Spinal cord (tissue), 9 donors: ENCODE measurements at regions not wholly inside any gene's neighbourhood (a gene's known extent, or its start where the extent isn't known, plus 50 kb on each side); places are given as distances from the start of the nearest gene placed in this dataset.
A peak's percentile ranks its signal among the peaks of the same experiment; 100 is the strongest.

ENCODE experiments used
- DNase-seq, 6 donors: peaks; one replicate each; pipeline versions ENCODE4 v3.0.0 to v3.0.0-alpha.2; 2013 to 2015; ENCODE audit warnings: low spot score in 6 of 6, low read depth in 4 of 6
- H3K27ac ChIP-seq: one replicate; pipeline ENCODE4 v1.5.1; 2013; ENCODE audit warnings: low read depth, low read length, control low read depth
- H3K27me3 ChIP-seq: one replicate; pipeline ENCODE4 v1.6.1; 2013; ENCODE audit warnings: low read length; ENCODE audit not compliant: control insufficient read depth, insufficient read depth
- H3K36me3 ChIP-seq: one replicate; pipeline ENCODE4 v1.6.1; 2013; ENCODE audit warnings: low read length; ENCODE audit not compliant: control insufficient read depth, insufficient read depth
- H3K4me1 ChIP-seq: one replicate; pipeline ENCODE4 v1.6.1; 2013; ENCODE audit warnings: low read length; ENCODE audit not compliant: control insufficient read depth, insufficient read depth
- H3K4me3 ChIP-seq: one replicate; pipeline ENCODE4 v1.5.1; 2013; ENCODE audit warnings: low read depth, low read length, control low read depth
- H3K9me3 ChIP-seq: one replicate; pipeline ENCODE4 v1.6.1; 2013; ENCODE audit warnings: low read length; ENCODE audit not compliant: control insufficient read depth, insufficient read depth
- WGBS: methylation state at CpG from one replicate; pipeline ENCODE4 v1.1.5; 2013; ENCODE audit warnings: missing lambda C conversion rate; ENCODE audit not compliant: insufficient coverage; 5-methylcytosine and 5-hydroxymethylcytosine counted together
- donor health status: healthy.

- DNase-seq, result peak in 1 of 6 donors; percentile 56
- Histone ChIP-seq H3K4me3 (no peak overlapping the region), H3K27ac (no peak overlapping the region), H3K36me3 (no peaks in the 10 kb centered on the region), H3K27me3 (no peaks in the 10 kb centered on the region), H3K9me3 (no peaks in the 10 kb centered on the region), H3K4me1 (no peaks in the 10 kb centered on the region)
- WGBS, result 67% methylated on average over 1 of the region's 1 CpG
Observed at GRCh38 chr5:120852222-120852860, 388.2 kb downstream of the PRR16 start.

- no peak overlapping the region for H3K27ac ChIP-seq
- no peaks in the 10 kb centered on the region for H3K27me3 ChIP-seq
- H3K9me3 ChIP-seq, result no peaks in the 10 kb centered on the region
- no peaks in the 10 kb centered on the region for H3K4me1 ChIP-seq
- no peak overlapping the region for H3K4me3 ChIP-seq
- WGBS, result 95% methylated on average over 7 of the region's 7 CpGs
- no peaks in the 10 kb centered on the region for H3K36me3 ChIP-seq
- DNase-seq, result no peak
Observed at GRCh38 chr5:120866997-120867396, 402.9 kb downstream of the PRR16 start.

GRCh38 chr5:120869831-120870230 lies 405.7 kb downstream of the PRR16 start:
- no CpG with 5 or more reads among the region's 1 CpG for WGBS
- no peak overlapping the region for H3K27ac ChIP-seq
- no peaks in the 10 kb centered on the region for H3K9me3 ChIP-seq
- no peak overlapping the region for H3K4me3 ChIP-seq
- no peak for DNase-seq
- no peaks in the 10 kb centered on the region for H3K27me3 ChIP-seq
- H3K36me3 ChIP-seq, result no peaks in the 10 kb centered on the region
- H3K4me1 ChIP-seq, result no peaks in the 10 kb centered on the region

GRCh38 chr5:120872297-120872696 lies 408.2 kb downstream of the PRR16 start:
- Histone ChIP-seq H3K36me3 (no peaks in the 10 kb centered on the region), H3K27me3 (no peaks in the 10 kb centered on the region), H3K27ac (no peak overlapping the region), H3K4me1 (no peaks in the 10 kb centered on the region), H3K9me3 (no peaks in the 10 kb centered on the region), H3K4me3 (no peak overlapping the region)
- WGBS, result 89% methylated on average over 1 of the region's 2 CpGs
- DNase-seq, result no peak

GRCh38 chr5:120873083-120873482 lies 409.0 kb downstream of the PRR16 start:
- Histone ChIP-seq H3K27me3 (no peaks in the 10 kb centered on the region), H3K27ac (no peak overlapping the region), H3K4me1 (no peaks in the 10 kb centered on the region), H3K9me3 (no peaks in the 10 kb centered on the region), H3K4me3 (no peak overlapping the region), H3K36me3 (no peaks in the 10 kb centered on the region)
- DNase-seq, result peak in 2 of 6 donors; percentile 14 to 57
- WGBS, result no CpG with 5 or more reads among the region's 1 CpG

GRCh38 chr5:120874081-120874862 lies 410.2 kb downstream of the PRR16 start:
- no peak for DNase-seq
- no peaks in the 10 kb centered on the region for H3K36me3 ChIP-seq
- H3K27ac ChIP-seq, result no peak overlapping the region
- H3K4me3 ChIP-seq, result no peak overlapping the region
- H3K4me1 ChIP-seq, result no peaks in the 10 kb centered on the region
- no peaks in the 10 kb centered on the region for H3K27me3 ChIP-seq
- H3K9me3 ChIP-seq, result no peaks in the 10 kb centered on the region

GRCh38 chr5:120882038-120882775 lies 418.1 kb downstream of the PRR16 start:
- Histone ChIP-seq H3K36me3 (no peaks in the 10 kb centered on the region), H3K9me3 (no peaks in the 10 kb centered on the region), H3K4me3 (no peak overlapping the region), H3K27ac (no peak overlapping the region), H3K27me3 (no peaks in the 10 kb centered on the region), H3K4me1 (no peaks in the 10 kb centered on the region)
- no CpG with 5 or more reads among the region's 4 CpGs for WGBS
- DNase-seq, result no peak

GRCh38 chr5:120886351-120886860 lies 422.3 kb downstream of the PRR16 start:
- DNase-seq, result no peak
- Histone ChIP-seq H3K4me1 (no peaks in the 10 kb centered on the region), H3K27ac (no peak overlapping the region), H3K9me3 (no peaks in the 10 kb centered on the region), H3K4me3 (no peak overlapping the region), H3K36me3 (no peaks in the 10 kb centered on the region), H3K27me3 (no peaks in the 10 kb centered on the region)
- 95% methylated on average over 6 of the region's 7 CpGs for WGBS

GRCh38 chr5:120895660-120896059 lies 431.6 kb downstream of the PRR16 start:
- DNase-seq, result peak in 1 of 6 donors; percentile 75
- no peak overlapping the region for H3K27ac ChIP-seq
- H3K4me1 ChIP-seq, result no peaks in the 10 kb centered on the region
- H3K27me3 ChIP-seq, result no peaks in the 10 kb centered on the region
- H3K4me3 ChIP-seq, result no peak overlapping the region
- WGBS, result 59% methylated on average over 2 of the region's 2 CpGs
- no peaks in the 10 kb centered on the region for H3K9me3 ChIP-seq
- H3K36me3 ChIP-seq, result no peaks in the 10 kb centered on the region
